CD14-positive monocyte (primary cell): ENCODE measurements at regions not wholly inside any gene's neighbourhood (a gene's known extent, or its start where the extent isn't known, plus 50 kb on each side); places are given as distances from the start of the nearest gene placed in this dataset.

Experiments
- DNase-seq, 3 donors: peaks; one replicate each; pipeline ENCODE4 v3.0.0-alpha.2; 2011 to 2022
- H2AFZ ChIP-seq: 2 replicates; pipeline ENCODE4 v1.6.0; 2012; ENCODE audit warnings: mild to moderate bottlenecking, low read depth, low read length, inconsistent platforms; ENCODE audit not compliant: insufficient read depth, poor library complexity, severe bottlenecking
- H3K27ac ChIP-seq, 2 donors: 1 replicate in 1 of 2; 2 replicates in 1 of 2; pipeline ENCODE4 v1.5.1; 2012 to 2013; ENCODE audit warnings: low read length in 2 of 2, control low read depth in 1 of 2, inconsistent platforms in 1 of 2, low read depth in 1 of 2, mild to moderate bottlenecking in 1 of 2
- H3K27me3 ChIP-seq, 2 donors: one replicate each; pipeline versions ENCODE4 v1.6.0 to v1.6.1; 2011 to 2013; ENCODE audit warnings: low read length in 2 of 2; ENCODE audit not compliant: control insufficient read depth in 2 of 2, insufficient read depth in 2 of 2
- H3K36me3 ChIP-seq, 2 donors: replicated peaks in 1 of 2; 1 replicate in 1 of 2; 2 replicates in 1 of 2; pipeline versions ENCODE4 v1.5.1 to v1.6.1; 2012 to 2013; ENCODE audit warnings: low read length in 2 of 2, control low read depth in 1 of 2, inconsistent platforms in 1 of 2, mild to moderate bottlenecking in 1 of 2; ENCODE audit not compliant: insufficient read depth in 2 of 2, control insufficient read depth in 1 of 2
- H3K4me1 ChIP-seq, 2 donors: 1 replicate in 1 of 2; 2 replicates in 1 of 2; pipeline versions ENCODE4 v1.5.1 to v1.6.1; 2012 to 2013; ENCODE audit warnings: low read length in 2 of 2, control low read depth in 1 of 2, inconsistent platforms in 1 of 2, mild to moderate bottlenecking in 1 of 2, moderate library complexity in 1 of 2; ENCODE audit not compliant: insufficient read depth in 2 of 2, control insufficient read depth in 1 of 2
- H3K4me2 ChIP-seq: replicated peaks from 2 replicates; pipeline ENCODE3; 2012; ENCODE audit warnings: low read length, moderate library complexity, mild to moderate bottlenecking; ENCODE audit not compliant: poor library complexity, severe bottlenecking; ENCODE audit errors: extremely low read depth
- H3K4me3 ChIP-seq, 3 experiments: fragments of 200-600 bp in 1 of 3; sonication (generic) in 1 of 3; replicated peaks in 1 of 3; 1 replicate in 2 of 3; 2 replicates in 1 of 3; pipeline ENCODE4 v1.5.1; 2011 to 2013; ENCODE audit warnings: low read length in 3 of 3, mild to moderate bottlenecking in 3 of 3, control low read depth in 2 of 3, low read depth in 2 of 3, inconsistent platforms in 1 of 3, moderate library complexity in 1 of 3
- H3K79me2 ChIP-seq: 2 replicates; pipeline ENCODE4 v1.6.0; 2012; ENCODE audit warnings: mild to moderate bottlenecking, control low read depth, inconsistent platforms, low read length, moderate library complexity; ENCODE audit not compliant: insufficient read depth
- H3K9ac ChIP-seq: 2 replicates; pipeline ENCODE4 v1.6.0; 2017; ENCODE audit warnings: low read length, mild to moderate bottlenecking; ENCODE audit not compliant: insufficient read depth, poor library complexity, severe bottlenecking
- H3K9me3 ChIP-seq, 2 donors: replicated peaks in 1 of 2; 1 replicate in 1 of 2; 2 replicates in 1 of 2; pipeline versions ENCODE4 v1.5.1 to v1.6.1; 2012 to 2013; ENCODE audit warnings: low read length in 2 of 2, control low read depth in 1 of 2; ENCODE audit not compliant: control insufficient read depth in 1 of 2, insufficient read depth in 1 of 2
- H4K20me1 ChIP-seq: 2 replicates; pipeline ENCODE4 v1.6.0; 2012; ENCODE audit warnings: mild to moderate bottlenecking, low read length, control low read depth, moderate library complexity; ENCODE audit not compliant: insufficient read depth
- H3K27ac Mint-ChIP-seq, 7 donors: one replicate each; pipeline ENCODE4 v1.8.0; 2020; ENCODE audit warnings: mild to moderate bottlenecking in 7 of 7, mixed read lengths in 7 of 7, moderate library complexity in 6 of 7, inconsistent platforms in 2 of 7
- H3K27me3 Mint-ChIP-seq, 3 donors: one replicate each; pipeline ENCODE4 v1.8.0; 2021 to 2022; ENCODE audit warnings: low read depth in 3 of 3, mild to moderate bottlenecking in 3 of 3, mixed read lengths in 3 of 3, moderate library complexity in 3 of 3, inconsistent platforms in 1 of 3
- H3K36me3 Mint-ChIP-seq, 2 donors: one replicate each; pipeline ENCODE4 v1.8.0; 2020; ENCODE audit warnings: mixed read lengths in 2 of 2, inconsistent platforms in 1 of 2, mild to moderate bottlenecking in 1 of 2
- H3K4me1 Mint-ChIP-seq: one replicate; pipeline ENCODE4 v1.8.0; 2020; ENCODE audit warnings: mild to moderate bottlenecking, mixed read lengths
- H3K4me3 Mint-ChIP-seq, 2 donors: one replicate each; pipeline ENCODE4 v1.8.0; 2020; ENCODE audit warnings: mild to moderate bottlenecking in 2 of 2, mixed read lengths in 2 of 2, moderate library complexity in 1 of 2
- H3K9me3 Mint-ChIP-seq, 7 donors: one replicate each; pipeline ENCODE4 v1.8.0; 2020 to 2022; ENCODE audit warnings: mixed read lengths in 7 of 7, mild to moderate bottlenecking in 6 of 7, moderate library complexity in 6 of 7, inconsistent platforms in 2 of 7
- whole genome bisulfite sequencing: methylation state at CpG from one replicate; pipeline ENCODE4 v1.1.5; 2013; ENCODE audit warnings: missing lambda C conversion rate; ENCODE audit not compliant: insufficient coverage; 5-methylcytosine and 5-hydroxymethylcytosine counted together
- intact Hi-C, 2 donors: fragments of 100-400 bp; cut with micrococcal nuclease; formaldehyde crosslinking; loops; one replicate each; pipeline versions ENCODE4 v1.15.0 to v1.15.1; 2023
- TF ChIP-seq, protein P1 (sequence below): fragments of 200-600 bp; IDR thresholded peaks from one replicate; pipeline ENCODE4 v1.8.0; 2022; ENCODE audit warnings: antibody characterized with exemption, mild to moderate bottlenecking

GRCh38 chr5:5981562-5981961 lies 396.8 kb downstream of the MED10 start:
- Histone ChIP-seq H3K27ac (no peak overlapping the region), H3K27me3 (no peaks in the 10 kb centered on the region), H2AFZ (no peak overlapping the region), H3K79me2 (no peaks in the 10 kb centered on the region), H3K9me3 (no peaks in the 10 kb centered on the region), H3K9ac (no peak overlapping the region), H4K20me1 (no peaks in the 10 kb centered on the region), H3K4me3 (no peak overlapping the region), H3K4me2 (no peak overlapping the region), H3K36me3 (no peaks in the 10 kb centered on the region), H3K4me1 (no peaks in the 10 kb centered on the region)
- H3K27ac Mint-ChIP-seq: no peak overlapping the region
- intact Hi-C loops: no loop called here
- H3K36me3 Mint-ChIP-seq: no peaks in the 10 kb centered on the region
- no peak overlapping the region for H3K4me3 Mint-ChIP-seq
- WGBS: no CpG with 5 or more reads among the region's 2 CpGs
- H3K9me3 Mint-ChIP-seq: peaks cover 0 to 9% (median 0%) of the 10 kb centered on the region in 7 donors
- peaks cover 0 to 2% (median 0%) of the 10 kb centered on the region in 3 donors for H3K27me3 Mint-ChIP-seq
- no peak for DNase-seq
- no peaks in the 10 kb centered on the region for H3K4me1 Mint-ChIP-seq
- TF ChIP-seq, protein P1, sequence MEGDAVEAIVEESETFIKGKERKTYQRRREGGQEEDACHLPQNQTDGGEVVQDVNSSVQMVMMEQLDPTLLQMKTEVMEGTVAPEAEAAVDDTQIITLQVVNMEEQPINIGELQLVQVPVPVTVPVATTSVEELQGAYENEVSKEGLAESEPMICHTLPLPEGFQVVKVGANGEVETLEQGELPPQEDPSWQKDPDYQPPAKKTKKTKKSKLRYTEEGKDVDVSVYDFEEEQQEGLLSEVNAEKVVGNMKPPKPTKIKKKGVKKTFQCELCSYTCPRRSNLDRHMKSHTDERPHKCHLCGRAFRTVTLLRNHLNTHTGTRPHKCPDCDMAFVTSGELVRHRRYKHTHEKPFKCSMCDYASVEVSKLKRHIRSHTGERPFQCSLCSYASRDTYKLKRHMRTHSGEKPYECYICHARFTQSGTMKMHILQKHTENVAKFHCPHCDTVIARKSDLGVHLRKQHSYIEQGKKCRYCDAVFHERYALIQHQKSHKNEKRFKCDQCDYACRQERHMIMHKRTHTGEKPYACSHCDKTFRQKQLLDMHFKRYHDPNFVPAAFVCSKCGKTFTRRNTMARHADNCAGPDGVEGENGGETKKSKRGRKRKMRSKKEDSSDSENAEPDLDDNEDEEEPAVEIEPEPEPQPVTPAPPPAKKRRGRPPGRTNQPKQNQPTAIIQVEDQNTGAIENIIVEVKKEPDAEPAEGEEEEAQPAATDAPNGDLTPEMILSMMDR: no peak

GRCh38 chr5:5980538-5980895 lies 397.8 kb downstream of the MED10 start:
- Histone ChIP-seq H3K27ac (no peak overlapping the region), H3K36me3 (no peaks in the 10 kb centered on the region), H3K9ac (no peak overlapping the region), H3K27me3 (no peaks in the 10 kb centered on the region), H4K20me1 (no peaks in the 10 kb centered on the region), H2AFZ (no peak overlapping the region), H3K4me3 (no peak overlapping the region), H3K4me1 (no peaks in the 10 kb centered on the region), H3K4me2 (no peak overlapping the region), H3K9me3 (peaks cover 2 to 4% of the 10 kb centered on the region in 2 donors), H3K79me2 (no peaks in the 10 kb centered on the region)
- DNase-seq: no peak
- Mint-ChIP-seq H3K27me3 (peaks cover 0 to 2% (median 0%) of the 10 kb centered on the region in 3 donors), H3K27ac (no peak overlapping the region), H3K4me1 (no peaks in the 10 kb centered on the region), H3K36me3 (no peaks in the 10 kb centered on the region), H3K4me3 (no peak overlapping the region), H3K9me3 (peaks cover 0 to 9% (median under 1%) of the 10 kb centered on the region in 7 donors)
- TF ChIP-seq, protein P1: no peak
- 69% methylated on average over 3 of the region's 4 CpGs for WGBS
- intact Hi-C loops: no loop called here
